Epithelial cell of proximal tubule (primary cell): ENCODE measurements at regions not wholly inside any gene's neighbourhood (a gene's known extent, or its start where the extent isn't known, plus 50 kb on each side); places are given as distances from the start of the nearest gene placed in this dataset.

Source experiments
- DNase-seq: peaks from one replicate; pipeline ENCODE4 v3.0.0-alpha.2; 2011; ENCODE audit warnings: low read depth
- H3K4me3 ChIP-seq: 2 replicates; pipeline ENCODE4 v1.5.1; 2011; ENCODE audit warnings: low read depth, mild to moderate bottlenecking, low read length
- CTCF ChIP-seq: conservative IDR thresholded peaks from 2 replicates; pipeline ENCODE4 v1.5.1; 2012; ENCODE audit warnings: low read depth, mild to moderate bottlenecking, low read length

GRCh38 chr7:41621953-41622831 lies 80.7 kb downstream of the INHBA start:
- no peak for TF ChIP-seq CTCF
- no peak overlapping the region for H3K4me3 ChIP-seq
- no peak for DNase-seq

GRCh38 chr7:41617987-41618386 lies 84.9 kb downstream of the INHBA start:
- no peak for TF ChIP-seq CTCF
- no peak for DNase-seq

GRCh38 chr7:41612798-41613197 lies 90.1 kb downstream of the INHBA start:
- DNase-seq = no peak
- no peak for TF ChIP-seq CTCF
- no peak overlapping the region for H3K4me3 ChIP-seq

More at GRCh38 chr7:41617987-41618386, 84.9 kb downstream of the INHBA start:
- no peak overlapping the region for H3K4me3 ChIP-seq

GRCh38 chr7:41612386-41612785 lies 90.5 kb downstream of the INHBA start:
- DNase-seq = no peak
- no peak overlapping the region for H3K4me3 ChIP-seq
- TF ChIP-seq CTCF = no peak

- no peak for TF ChIP-seq CTCF
- no peak overlapping the region for H3K4me3 ChIP-seq
- DNase-seq = no peak
Measured at GRCh38 chr7:41608447-41608846, 94.4 kb downstream of the INHBA start.

GRCh38 chr7:41603985-41604384 lies 98.9 kb downstream of the INHBA start:
- H3K4me3 ChIP-seq = no peak overlapping the region
- TF ChIP-seq CTCF = no peak

GRCh38 chr7:41599760-41600159 lies 103.1 kb downstream of the INHBA start:
- peak; percentile 36 for TF ChIP-seq CTCF
- no peak for DNase-seq
- no peak overlapping the region for H3K4me3 ChIP-seq

More at GRCh38 chr7:41603985-41604384, 98.9 kb downstream of the INHBA start:
- no peak for DNase-seq
